Fibroblast of lung (primary cell): ENCODE measurements at regions not wholly inside any gene's neighbourhood (a gene's known extent, or its start where the extent isn't known, plus 50 kb on each side); places are given as distances from the start of the nearest gene placed in this dataset.

Experiments used
- DNase-seq, 2 donors: peaks; one replicate each; pipeline versions ENCODE4 v3.0.0 to v3.0.0-alpha.2; 2010; ENCODE audit warnings: low read depth in 2 of 2
- H2AFZ ChIP-seq: 2 replicates; pipeline ENCODE4 v1.5.1; 2012; ENCODE audit warnings: low read length, control low read depth, inconsistent platforms
- H3K27ac ChIP-seq: 2 replicates; pipeline ENCODE4 v1.5.1; 2011; ENCODE audit warnings: low read length, control low read depth; ENCODE audit not compliant: insufficient read depth
- H3K27me3 ChIP-seq: 2 replicates; pipeline ENCODE4 v1.5.1; 2011; ENCODE audit warnings: mild to moderate bottlenecking, low read length; ENCODE audit not compliant: control insufficient read depth, insufficient read depth
- H3K36me3 ChIP-seq: 2 replicates; pipeline ENCODE4 v1.5.1; 2011; ENCODE audit warnings: low read length; ENCODE audit not compliant: control insufficient read depth, insufficient read depth
- H3K4me1 ChIP-seq: 2 replicates; pipeline ENCODE4 v1.5.1; 2011; ENCODE audit warnings: low read length; ENCODE audit not compliant: control insufficient read depth, insufficient read depth; ENCODE audit errors: extremely low read depth
- H3K4me2 ChIP-seq: 2 replicates; pipeline ENCODE4 v1.5.1; 2011; ENCODE audit warnings: low read length, control low read depth; ENCODE audit not compliant: insufficient read depth; ENCODE audit errors: extremely low read depth
- H3K4me3 ChIP-seq, 4 experiments: fragments of 200-600 bp in 1 of 4; sonication (generic) in 1 of 4; replicated peaks in 1 of 4; 2 replicates each; pipeline ENCODE4 v1.5.1; 2011 to 2016; ENCODE audit warnings: low read length in 4 of 4, low read depth in 3 of 4, mild to moderate bottlenecking in 3 of 4, control low read depth in 2 of 4, inconsistent platforms in 1 of 4, mixed read lengths in 1 of 4; ENCODE audit not compliant: insufficient read depth in 1 of 4; ENCODE audit errors: control extremely low read depth in 1 of 4
- H3K79me2 ChIP-seq: 2 replicates; pipeline ENCODE4 v1.5.1; 2012; ENCODE audit warnings: mild to moderate bottlenecking, low read length, inconsistent platforms; ENCODE audit not compliant: control insufficient read depth, insufficient read depth
- H3K9ac ChIP-seq: 2 replicates; pipeline ENCODE4 v1.5.1; 2011; ENCODE audit warnings: mild to moderate bottlenecking, low read length, control low read depth; ENCODE audit not compliant: insufficient read depth
- H3K9me3 ChIP-seq: 2 replicates; pipeline ENCODE4 v1.5.1; 2012; ENCODE audit warnings: low read depth, low read length; ENCODE audit not compliant: control insufficient read depth, insufficient read depth
- H4K20me1 ChIP-seq: 2 replicates; pipeline ENCODE4 v1.5.1; 2011; ENCODE audit warnings: low read length; ENCODE audit not compliant: control insufficient read depth, insufficient read depth; ENCODE audit errors: extremely low read depth
- EZH2 ChIP-seq: IDR thresholded peaks from 2 replicates; pipeline ENCODE4 v1.5.1; 2012; ENCODE audit warnings: low read length, control low read depth, mild to moderate bottlenecking; ENCODE audit errors: missing control alignments
- TF ChIP-seq, protein P1 (sequence below), 2 donors: IDR thresholded peaks in 1 of 2; conservative IDR thresholded peaks in 1 of 2; 1 replicate in 1 of 2; 2 replicates in 1 of 2; pipeline ENCODE4 v1.5.1; 2011 to 2012; ENCODE audit warnings: low read length in 2 of 2, control low read depth in 1 of 2, inconsistent platforms in 1 of 2, low read depth in 1 of 2, mild to moderate bottlenecking in 1 of 2

- no peak overlapping the region for H2AFZ ChIP-seq
- no peaks in the 10 kb centered on the region for H3K79me2 ChIP-seq
- DNase-seq = no peak
- H3K27ac ChIP-seq = no peak overlapping the region
- no peak overlapping the region for H3K4me2 ChIP-seq
- H3K9ac ChIP-seq = no peak overlapping the region
- no peaks in the 10 kb centered on the region for H3K4me1 ChIP-seq
- no peaks in the 10 kb centered on the region for H3K36me3 ChIP-seq
- TF ChIP-seq, protein P1, sequence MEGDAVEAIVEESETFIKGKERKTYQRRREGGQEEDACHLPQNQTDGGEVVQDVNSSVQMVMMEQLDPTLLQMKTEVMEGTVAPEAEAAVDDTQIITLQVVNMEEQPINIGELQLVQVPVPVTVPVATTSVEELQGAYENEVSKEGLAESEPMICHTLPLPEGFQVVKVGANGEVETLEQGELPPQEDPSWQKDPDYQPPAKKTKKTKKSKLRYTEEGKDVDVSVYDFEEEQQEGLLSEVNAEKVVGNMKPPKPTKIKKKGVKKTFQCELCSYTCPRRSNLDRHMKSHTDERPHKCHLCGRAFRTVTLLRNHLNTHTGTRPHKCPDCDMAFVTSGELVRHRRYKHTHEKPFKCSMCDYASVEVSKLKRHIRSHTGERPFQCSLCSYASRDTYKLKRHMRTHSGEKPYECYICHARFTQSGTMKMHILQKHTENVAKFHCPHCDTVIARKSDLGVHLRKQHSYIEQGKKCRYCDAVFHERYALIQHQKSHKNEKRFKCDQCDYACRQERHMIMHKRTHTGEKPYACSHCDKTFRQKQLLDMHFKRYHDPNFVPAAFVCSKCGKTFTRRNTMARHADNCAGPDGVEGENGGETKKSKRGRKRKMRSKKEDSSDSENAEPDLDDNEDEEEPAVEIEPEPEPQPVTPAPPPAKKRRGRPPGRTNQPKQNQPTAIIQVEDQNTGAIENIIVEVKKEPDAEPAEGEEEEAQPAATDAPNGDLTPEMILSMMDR (conservative IDR thresholded peaks at IDR 0.05 in 1 of 2, IDR thresholded peaks at IDR 0.05 in 1 of 2; ENCODE audit: low read depth in 1 of 2, low read length in 2 of 2) = no peak
- TF ChIP-seq EZH2 = no peak
- no peaks in the 10 kb centered on the region for H3K27me3 ChIP-seq
- H3K4me3 ChIP-seq = no peak overlapping the region
- H4K20me1 ChIP-seq = no peaks in the 10 kb centered on the region
- no peaks in the 10 kb centered on the region for H3K9me3 ChIP-seq
Observed at GRCh38 chrX:115939636-115940160, 230.8 kb upstream of the AGTR2 start.

DNA sequence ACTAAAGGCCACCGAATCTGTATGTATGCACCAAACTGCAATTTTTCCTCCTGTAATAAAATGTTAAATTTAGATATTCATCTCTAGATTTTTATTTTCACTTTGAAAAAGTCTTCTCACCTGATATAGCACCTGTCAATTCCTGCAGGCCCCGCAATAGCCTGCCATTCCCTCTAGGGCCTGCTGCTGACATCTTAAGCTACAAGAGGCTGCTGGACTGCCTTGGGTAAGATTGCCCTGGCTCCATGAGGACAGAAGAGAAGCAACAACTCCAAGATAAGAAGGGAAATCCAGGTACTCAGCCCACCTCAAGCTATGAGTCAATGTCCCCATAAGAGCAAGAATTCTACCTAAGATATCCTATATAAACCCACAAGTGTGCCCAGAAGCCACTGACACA lies 230.2 kb upstream of the AGTR2 start:
- H3K4me2 ChIP-seq = no peak overlapping the region
- no peak overlapping the region for H3K27ac ChIP-seq
- no peak overlapping the region for H3K4me3 ChIP-seq
- H3K9ac ChIP-seq = no peak overlapping the region
- DNase-seq = no peak
- no peaks in the 10 kb centered on the region for H3K4me1 ChIP-seq
- no peaks in the 10 kb centered on the region for H3K27me3 ChIP-seq
- H3K79me2 ChIP-seq = no peaks in the 10 kb centered on the region
- TF ChIP-seq, protein P1 (conservative IDR thresholded peaks at IDR 0.05 in 1 of 2, IDR thresholded peaks at IDR 0.05 in 1 of 2; ENCODE audit: low read depth in 1 of 2, low read length in 2 of 2) = no peak
- no peak for TF ChIP-seq EZH2
- H3K36me3 ChIP-seq = no peaks in the 10 kb centered on the region
- no peaks in the 10 kb centered on the region for H4K20me1 ChIP-seq
- no peak overlapping the region for H2AFZ ChIP-seq
- no peaks in the 10 kb centered on the region for H3K9me3 ChIP-seq

GRCh38 chrX:115940888-115941332 lies 229.6 kb upstream of the AGTR2 start:
- Histone ChIP-seq H3K9me3 (no peaks in the 10 kb centered on the region), H3K27me3 (no peaks in the 10 kb centered on the region), H4K20me1 (no peaks in the 10 kb centered on the region), H3K4me1 (no peaks in the 10 kb centered on the region), H3K79me2 (no peaks in the 10 kb centered on the region), H3K4me3 (no peak overlapping the region), H2AFZ (no peak overlapping the region), H3K27ac (no peak overlapping the region), H3K9ac (no peak overlapping the region), H3K4me2 (no peak overlapping the region), H3K36me3 (no peaks in the 10 kb centered on the region)
- DNase-seq = peak; percentile 0 to 15
- TF ChIP-seq EZH2 = no peak
- TF ChIP-seq, protein P1 (conservative IDR thresholded peaks at IDR 0.05 in 1 of 2, IDR thresholded peaks at IDR 0.05 in 1 of 2; ENCODE audit: low read depth in 1 of 2, low read length in 2 of 2) = no peak
